ENCODE measurements at regions not wholly inside any gene's neighbourhood (a gene's known extent, or its start where the extent isn't known, plus 50 kb on each side); places are given as distances from the start of the nearest gene placed in this dataset.

DNA sequence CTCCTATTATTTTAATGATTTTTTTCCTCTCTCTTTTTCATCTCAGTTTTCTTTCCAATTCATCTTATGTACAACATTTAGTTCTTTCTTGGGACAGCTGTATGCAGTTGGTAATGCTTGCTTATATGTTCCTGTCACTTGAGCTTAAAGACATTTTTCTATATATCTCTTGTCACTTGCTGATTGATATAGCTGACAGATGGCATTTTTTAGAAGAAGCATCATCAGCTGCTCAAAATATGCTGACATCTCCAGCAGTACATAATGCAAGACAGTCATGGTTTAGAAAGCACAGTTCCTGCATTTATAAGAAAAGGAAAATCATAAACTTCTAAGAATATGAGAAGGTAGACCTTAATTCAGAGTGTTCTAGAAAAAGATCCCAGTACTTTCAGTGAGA is 56.5 kb downstream of the DCAF8L1 start:
- no peak for DNase-seq

- no peak for DNase-seq
These were observed 57.0 kb downstream of the DCAF8L1 start for GRCh38 chrX:27924261-27924660.

GRCh38 chrX:27918799-27919198 is 62.5 kb downstream of the DCAF8L1 start:
- DNase-seq = peak in 1 of 3 experiments; percentile 52

DNA sequence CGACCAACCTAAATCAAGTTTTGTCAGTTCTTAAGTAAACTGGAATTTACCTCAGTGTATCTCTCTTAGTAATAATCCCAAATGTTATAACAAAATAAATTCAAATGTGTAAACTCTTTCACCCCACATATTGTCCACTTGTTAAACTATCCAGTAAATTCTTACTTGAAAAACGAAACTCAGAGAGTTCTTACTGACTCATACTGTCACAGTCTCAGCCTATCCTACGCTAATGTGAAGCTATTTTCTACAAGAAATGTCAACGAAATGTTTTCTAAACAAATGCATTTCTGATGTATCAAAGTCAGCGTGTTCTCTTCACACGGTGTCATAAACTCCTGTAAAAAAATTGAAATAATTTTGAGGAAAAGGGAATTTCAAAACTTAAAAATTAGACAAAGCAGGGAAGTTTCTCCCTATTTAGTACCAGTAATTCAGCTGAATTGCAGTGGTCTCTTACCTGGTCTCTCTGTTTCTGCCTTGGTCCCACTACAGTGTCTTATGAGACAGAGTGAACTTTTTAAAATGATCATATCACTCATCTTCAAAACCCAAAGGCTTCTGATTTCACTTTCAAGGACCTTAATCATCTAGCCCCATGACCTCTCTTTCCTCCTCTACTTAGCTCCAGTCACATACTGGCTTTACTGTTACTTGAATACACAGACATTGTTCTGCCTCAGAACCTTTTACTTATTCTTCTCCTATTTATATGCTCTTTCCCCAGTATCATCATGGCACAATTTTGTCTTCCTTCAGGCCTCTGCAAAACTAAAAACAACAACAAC is 63.3 kb downstream of the DCAF8L1 start:
- no peak for DNase-seq

DNA sequence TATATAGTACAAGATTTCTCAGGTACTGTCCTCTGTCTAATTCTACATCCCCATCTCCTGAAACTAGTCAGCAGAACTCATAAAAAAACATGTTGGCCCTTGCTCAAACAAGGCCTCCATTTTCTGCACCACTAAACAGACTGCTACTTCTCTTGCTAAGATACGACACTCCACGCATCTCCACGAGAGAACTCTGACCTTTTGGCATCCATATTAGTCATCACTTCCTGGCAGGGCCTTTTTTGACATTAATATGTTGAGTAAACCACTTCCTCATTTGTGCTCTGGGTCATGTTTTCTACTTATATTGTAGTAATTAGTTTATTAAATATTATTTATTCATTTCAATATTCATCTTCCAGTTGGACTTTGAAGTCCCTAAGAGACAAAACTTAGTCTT is 65.6 kb downstream of the DCAF8L1 start:
- no peak for DNase-seq

DNA sequence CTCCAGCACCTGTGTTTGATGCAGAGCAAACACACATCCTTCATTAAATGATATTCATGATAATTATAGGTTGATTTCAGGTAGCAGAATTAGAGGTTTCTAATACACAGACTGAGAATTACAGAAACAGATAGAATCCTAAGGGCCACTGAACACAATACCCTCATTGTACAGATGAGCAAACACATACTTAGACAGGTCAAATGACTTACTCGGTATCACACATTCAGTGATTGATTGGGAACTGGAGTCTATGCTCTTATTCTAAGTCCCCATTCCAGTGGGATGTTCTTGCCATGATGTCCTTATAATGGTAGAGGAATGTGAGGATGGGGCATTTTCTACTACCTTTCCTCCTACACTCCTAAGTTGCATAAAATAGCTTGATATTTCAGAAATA is 70.8 kb downstream of the DCAF8L1 start:
- peak in 2 of 3 experiments; percentile 34 to 59 for DNase-seq

DNA sequence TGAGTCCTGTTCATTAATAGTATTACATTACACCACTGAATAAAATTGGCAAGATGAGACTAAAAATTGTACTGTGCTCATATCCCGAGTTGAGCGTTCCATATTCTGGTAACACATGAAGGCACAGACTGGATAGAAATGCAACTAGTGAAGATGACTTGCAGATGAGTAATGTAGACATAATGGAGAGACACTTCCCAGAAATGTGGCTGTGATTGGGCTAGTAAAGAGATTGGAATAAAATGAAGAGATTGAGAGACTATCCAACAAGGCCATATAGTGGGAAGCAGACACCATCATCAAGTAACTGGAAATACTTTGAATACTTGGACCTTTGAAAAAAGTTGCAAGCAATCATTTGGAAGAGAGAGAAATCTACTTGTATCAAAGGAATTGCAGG is 77.3 kb downstream of the DCAF8L1 start:
- no peak for DNase-seq

DNA sequence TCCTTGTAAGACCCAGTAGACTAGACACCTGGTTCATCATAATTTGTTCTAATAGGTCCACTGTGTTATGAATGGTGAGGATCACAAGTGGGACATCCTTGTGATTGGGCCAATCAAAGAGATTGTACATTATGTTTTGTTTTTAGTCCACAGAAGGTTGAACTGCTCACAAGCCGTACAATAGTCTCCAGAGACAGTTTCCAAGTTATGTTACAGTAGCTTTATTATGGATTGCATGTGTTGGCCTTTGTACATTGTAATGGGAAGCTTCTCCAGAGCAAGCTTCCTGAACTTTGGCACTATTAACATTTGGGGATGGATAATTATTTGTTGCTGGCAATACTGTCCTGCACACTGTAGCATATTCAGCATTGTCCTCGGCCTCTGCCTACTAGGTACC is 86.1 kb downstream of the MAGEB10 start:
- no peak for DNase-seq

DNA sequence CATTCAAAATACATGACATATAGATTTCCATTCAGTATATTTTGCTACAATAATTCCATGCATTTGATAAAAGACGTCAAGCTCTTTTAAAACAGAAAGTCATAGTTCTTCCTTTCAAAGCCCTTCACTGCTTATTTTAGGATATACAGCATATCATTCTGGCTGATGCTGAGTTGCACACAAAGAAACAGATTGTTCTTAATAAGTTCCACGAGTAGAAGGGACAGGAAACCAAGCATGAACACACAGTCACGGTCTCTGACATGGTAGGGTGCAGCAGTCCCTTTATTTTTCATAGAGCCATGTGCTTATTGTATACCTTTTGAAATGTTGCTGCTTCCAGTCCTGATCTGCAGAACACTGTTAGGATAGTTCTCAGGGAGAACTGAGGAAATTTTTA is 85.4 kb downstream of the MAGEB10 start:
- no peak for DNase-seq

GRCh38 chrX:27890611-27891010 is 82.8 kb downstream of the MAGEB10 start:
- no peak for DNase-seq

DNA sequence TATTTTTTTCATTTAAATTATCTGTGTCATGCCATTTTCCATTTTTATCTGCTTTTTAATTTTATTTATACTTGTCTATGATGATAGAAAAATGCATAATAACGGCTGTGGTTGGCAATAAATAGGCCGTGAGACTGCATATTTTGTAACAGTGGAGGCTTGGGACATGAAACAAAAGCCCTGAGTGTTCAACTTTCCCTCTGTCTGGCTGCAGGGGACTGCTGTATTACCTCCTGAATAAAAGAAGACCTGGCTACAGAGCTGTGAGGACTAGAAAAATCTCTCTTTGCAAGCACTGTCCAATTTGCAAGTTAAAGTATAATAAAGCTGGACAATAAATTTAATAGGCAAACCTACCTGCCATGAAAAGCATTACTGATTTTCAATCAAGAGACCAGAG is 82.1 kb downstream of the MAGEB10 start:
- DNase-seq = no peak

GRCh38 chrX:27884654-27885053 is 76.9 kb downstream of the MAGEB10 start:
- no peak for DNase-seq

- DNase-seq = no peak
These were observed 75.8 kb downstream of the MAGEB10 start for GRCh38 chrX:27883468-27884092.

DNA sequence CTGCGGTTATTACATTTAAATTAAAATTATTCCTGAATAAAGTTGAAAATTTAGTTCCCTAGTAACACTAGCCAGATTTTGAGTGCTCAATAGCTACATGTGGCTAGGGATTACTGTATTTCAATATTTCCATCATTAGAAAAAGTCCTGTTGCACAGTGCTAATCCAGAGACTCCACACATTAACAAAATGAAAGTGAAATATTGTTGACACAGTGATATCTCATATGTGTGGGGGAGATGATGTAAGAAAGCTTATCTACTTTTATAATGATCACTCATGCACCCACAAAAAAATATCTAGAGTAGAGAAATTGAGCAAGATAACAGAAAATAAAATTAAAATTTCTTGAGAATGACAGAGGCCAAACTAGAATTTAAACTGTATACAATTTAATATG is 74.9 kb downstream of the MAGEB10 start:
- DNase-seq = no peak

DNA sequence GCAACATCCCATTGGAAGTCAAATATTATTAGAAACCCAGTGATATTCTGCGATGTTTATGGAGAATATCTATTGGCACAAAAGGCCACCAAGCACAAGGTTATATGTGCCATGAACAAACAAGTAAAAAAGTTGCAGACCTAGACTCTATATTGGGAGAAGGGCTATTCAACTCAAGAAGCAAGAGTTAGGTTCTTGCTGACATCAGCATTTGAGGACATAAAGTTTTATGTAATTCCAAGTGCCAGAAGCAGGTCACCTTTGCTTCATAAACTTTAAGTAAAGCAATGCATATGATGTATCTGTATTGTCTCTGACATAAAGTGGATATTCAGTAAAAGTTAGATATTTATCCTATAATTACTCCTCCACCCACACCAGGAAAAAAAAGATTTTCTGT is 71.1 kb downstream of the MAGEB10 start:
- DNase-seq = no peak
